Fibroblast of mammary gland (primary cell): ENCODE measurements at regions not wholly inside any gene's neighbourhood (a gene's known extent, or its start where the extent isn't known, plus 50 kb on each side); places are given as distances from the start of the nearest gene placed in this dataset.

Experiments
- DNase-seq: peaks from one replicate; pipeline ENCODE4 v3.0.0-alpha.2; 2010; ENCODE audit warnings: low read depth
- H3K4me3 ChIP-seq: 2 replicates; pipeline ENCODE4 v1.5.1; 2011; ENCODE audit warnings: low read depth, mild to moderate bottlenecking, low read length, moderate library complexity; ENCODE audit not compliant: control insufficient read depth
- TF ChIP-seq, protein P1 (sequence below): conservative IDR thresholded peaks from 2 replicates; pipeline ENCODE4 v1.5.1; 2011; ENCODE audit warnings: low read depth, low read length, inconsistent platforms; ENCODE audit not compliant: control insufficient read depth, insufficient read depth

DNA sequence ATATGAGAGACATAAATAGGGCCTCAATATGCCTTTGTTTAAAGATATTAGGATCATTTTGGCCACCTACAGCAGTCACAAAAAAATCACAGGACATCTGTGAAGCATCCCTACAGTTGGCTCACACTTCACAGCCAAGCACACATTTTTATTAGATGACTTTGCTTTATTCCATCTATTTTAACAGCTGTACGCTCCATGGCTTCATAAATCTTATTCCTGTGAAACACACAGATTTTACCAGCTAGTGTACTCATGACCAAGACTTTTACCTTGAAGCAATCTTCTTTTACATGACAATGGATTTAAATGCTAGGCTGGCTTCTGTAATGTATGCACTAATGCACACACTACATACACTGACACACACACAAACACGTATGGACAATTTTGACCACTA lies 254.8 kb upstream of the PITRM1 start:
- no peak overlapping the region for H3K4me3 ChIP-seq
- DNase-seq, result peak; percentile 44
- TF ChIP-seq, protein P1, sequence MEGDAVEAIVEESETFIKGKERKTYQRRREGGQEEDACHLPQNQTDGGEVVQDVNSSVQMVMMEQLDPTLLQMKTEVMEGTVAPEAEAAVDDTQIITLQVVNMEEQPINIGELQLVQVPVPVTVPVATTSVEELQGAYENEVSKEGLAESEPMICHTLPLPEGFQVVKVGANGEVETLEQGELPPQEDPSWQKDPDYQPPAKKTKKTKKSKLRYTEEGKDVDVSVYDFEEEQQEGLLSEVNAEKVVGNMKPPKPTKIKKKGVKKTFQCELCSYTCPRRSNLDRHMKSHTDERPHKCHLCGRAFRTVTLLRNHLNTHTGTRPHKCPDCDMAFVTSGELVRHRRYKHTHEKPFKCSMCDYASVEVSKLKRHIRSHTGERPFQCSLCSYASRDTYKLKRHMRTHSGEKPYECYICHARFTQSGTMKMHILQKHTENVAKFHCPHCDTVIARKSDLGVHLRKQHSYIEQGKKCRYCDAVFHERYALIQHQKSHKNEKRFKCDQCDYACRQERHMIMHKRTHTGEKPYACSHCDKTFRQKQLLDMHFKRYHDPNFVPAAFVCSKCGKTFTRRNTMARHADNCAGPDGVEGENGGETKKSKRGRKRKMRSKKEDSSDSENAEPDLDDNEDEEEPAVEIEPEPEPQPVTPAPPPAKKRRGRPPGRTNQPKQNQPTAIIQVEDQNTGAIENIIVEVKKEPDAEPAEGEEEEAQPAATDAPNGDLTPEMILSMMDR, result no peak

DNA sequence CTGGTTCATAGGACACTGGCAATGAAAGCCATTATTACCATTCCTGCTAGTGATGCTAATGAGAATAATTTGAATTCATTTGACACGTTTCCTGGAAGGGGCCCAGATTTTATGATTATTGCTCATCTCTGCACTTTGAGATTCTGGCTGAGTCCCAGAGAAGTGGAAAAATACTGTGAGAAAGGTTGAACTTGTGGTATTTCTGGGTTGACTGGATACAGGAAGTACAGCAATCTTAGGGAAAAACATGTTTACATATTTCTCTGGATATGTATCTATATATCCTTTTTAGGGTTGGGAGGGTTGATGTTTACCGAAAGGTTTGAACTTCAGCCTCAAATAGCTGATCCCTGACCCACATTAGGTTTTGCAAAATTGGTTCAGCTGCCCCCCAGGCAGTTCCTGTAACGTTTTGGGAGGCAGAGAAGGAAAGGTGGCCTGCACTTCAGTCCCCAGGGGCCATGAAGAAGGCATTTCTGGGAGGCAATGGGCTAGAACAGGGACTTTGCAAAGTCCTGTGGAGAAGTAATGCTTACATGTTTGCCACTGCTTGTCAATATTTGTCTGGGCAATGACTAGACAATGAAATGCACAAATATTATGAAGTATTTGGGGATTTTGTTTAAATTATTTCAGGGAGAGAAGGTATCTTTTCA lies 253.7 kb upstream of the PITRM1 start:
- TF ChIP-seq, protein P1, result no peak
- no peak overlapping the region for H3K4me3 ChIP-seq
- DNase-seq, result peak; percentile 81

DNA sequence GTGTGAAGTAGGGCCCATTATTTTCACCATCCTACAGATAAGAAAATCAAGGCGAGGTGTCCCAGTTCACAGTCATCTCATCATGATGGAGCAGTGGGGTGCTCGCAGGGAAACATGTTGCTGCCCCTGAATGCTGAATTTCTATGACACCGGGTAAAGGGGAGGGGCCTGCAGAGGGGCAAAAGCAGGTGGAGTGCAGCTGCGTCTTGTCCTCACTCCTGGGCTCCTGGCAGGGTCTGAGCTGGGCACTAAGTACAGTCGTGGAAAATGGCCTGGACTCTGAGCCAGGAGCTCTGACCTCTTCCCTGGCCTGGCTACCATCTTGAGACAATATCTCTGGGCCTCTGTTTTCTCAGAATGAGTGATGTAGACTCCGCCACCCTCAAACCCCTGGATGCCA lies 253.1 kb upstream of the PITRM1 start:
- TF ChIP-seq, protein P1, result no peak
- DNase-seq, result no peak
- H3K4me3 ChIP-seq, result no peak overlapping the region

DNA sequence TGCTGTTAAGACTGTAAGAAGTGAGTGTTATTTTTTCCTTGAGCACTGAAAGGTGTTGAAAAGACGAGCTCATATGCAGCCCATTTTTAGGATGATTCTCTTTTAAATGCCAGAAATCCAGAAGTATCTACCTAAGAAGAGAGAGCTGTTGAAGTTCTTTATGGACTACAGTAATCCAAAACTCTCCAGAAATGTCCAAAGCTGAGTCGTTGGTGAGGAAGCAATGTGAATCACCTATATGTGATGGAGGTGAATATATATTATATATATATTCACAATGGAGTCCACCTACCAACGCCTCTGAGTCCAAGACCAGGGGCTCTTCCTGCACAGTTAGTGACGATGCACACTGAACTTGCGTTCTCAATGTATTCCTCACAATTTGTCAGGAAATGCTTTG lies 252.7 kb upstream of the PITRM1 start:
- TF ChIP-seq, protein P1, result no peak
- H3K4me3 ChIP-seq, result no peak overlapping the region

DNA sequence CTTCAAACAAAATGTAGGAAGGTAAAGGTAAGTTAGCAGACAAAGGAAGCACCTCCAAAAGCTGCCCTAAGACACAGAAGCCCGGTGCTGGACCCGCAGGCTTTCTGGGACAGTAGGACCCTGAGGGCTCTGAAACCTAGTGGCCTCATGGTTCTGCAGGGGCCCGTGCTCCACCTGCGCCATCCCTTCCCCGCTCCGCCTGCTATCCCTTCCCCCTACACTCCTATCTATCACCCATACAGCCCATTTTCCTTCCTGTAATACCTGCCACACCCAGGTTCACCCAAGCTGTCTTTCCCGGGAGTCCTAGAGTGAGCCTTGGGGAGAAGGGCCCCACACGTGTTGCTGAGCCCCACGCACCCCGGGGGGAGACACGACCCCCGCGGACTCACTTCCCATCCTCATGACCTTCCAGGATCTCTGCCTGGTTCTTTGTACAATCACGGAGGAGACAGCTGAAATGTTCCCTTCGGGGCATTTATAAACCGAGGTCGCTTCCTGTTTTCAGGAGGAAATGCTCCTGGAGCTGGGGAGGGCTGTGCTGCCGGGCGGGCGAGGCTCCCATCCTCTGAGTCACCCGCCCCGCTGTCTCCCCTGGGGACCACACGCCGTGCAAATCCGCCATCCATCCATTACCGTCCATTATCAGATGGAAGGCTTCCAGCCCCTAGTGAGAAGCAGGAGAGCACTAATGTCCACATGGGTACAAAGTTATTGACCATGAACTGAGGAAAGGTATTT lies 251.7 kb upstream of the PITRM1 start:
- no peak overlapping the region for H3K4me3 ChIP-seq
- DNase-seq, result peak; percentile 78
- TF ChIP-seq, protein P1, result no peak

More for the DNA sequence above, 252.7 kb upstream of the PITRM1 start:
- DNase-seq, result no peak

DNA sequence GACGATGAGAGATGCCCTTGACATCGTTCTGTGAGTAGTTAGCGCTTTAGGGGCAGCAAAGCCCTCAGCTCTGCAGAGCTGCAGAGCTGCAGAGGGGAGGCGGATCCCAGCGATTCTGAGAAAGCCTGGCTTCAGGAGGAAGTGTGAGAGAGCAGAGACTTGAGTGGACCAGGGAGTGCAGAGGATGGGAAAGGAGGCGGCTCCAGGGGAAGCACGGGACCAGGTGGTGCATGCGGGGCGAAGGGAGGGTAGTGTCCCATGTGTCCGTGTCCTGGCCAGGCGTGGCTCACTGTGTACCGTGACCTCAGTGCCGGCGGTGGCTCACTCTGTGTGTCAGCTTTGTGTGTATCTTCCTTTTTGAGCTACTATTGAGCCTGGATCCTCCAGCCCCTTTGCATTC lies 250.8 kb upstream of the PITRM1 start:
- TF ChIP-seq, protein P1, result no peak
- no peak for DNase-seq
- H3K4me3 ChIP-seq, result no peak overlapping the region
